ENCODE measurements at regions not wholly inside any gene's neighbourhood (a gene's known extent, or its start where the extent isn't known, plus 50 kb on each side); places are given as distances from the start of the nearest gene placed in this dataset.

- no peak for DNase-seq
These were observed 193.9 kb upstream of the KCNG1 start for GRCh38 chr20:51216850-51217249.

GRCh38 chr20:51212816-51213215 is 189.9 kb upstream of the KCNG1 start:
- DNase-seq: no peak

DNA sequence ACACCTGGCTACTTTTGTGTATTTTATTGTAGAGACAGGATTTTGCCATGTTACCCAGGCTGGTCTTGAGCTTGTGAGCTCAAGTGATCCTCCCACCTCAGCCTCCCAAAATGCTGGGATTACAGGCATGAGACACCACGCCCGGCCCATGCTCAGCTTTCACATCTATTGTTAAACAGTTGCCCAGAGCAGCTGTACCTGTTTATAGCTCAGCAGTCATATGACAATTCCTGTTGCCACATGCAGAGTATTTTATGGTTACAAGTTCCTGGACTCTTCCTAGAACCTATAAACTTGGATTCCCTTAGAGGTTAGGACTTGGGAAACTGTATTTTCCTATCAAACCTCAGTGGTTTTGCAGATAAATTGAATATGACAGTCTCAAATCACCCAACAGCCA is 188.3 kb upstream of the KCNG1 start:
- DNase-seq: no peak

DNA sequence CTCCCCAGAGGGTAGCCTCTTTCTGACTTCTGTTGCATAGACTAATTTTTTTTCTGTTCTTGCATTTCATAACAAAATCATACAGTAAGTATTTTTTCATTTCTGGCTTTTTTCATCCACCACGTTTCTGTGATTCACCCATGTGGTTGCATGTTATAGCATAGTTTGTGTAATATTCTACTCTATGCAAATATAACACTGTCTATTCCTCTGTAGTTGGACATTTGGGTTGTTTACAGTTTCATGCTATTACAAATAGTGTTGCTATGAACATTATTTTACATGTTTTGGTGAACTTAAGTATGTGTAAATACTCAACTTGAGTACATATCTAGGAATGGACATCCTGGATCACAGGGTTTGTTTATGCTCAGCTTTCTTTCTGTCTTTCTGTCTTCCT is 187.2 kb upstream of the KCNG1 start:
- DNase-seq: no peak

DNA sequence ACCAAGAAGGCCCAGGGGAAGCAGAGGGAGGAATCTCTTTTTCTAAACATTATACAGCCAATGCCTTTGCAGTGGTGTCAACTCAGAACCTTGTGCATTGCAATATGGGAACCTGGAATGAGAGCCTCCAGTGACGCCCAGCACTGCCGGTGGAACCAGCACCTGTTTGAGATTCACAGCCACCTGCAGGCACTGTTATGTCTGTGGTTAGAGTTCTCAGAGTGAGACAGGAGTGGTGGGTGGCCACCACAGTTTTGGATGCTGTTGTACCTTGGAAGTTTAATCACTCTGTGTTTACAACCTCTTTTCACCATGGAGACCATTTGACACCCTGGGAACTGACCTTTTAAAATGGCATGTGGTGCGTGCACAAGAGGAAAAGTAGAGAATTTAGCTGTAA is 185.3 kb upstream of the KCNG1 start:
- DNase-seq: no peak

GRCh38 chr20:51206032-51206662 is 183.2 kb upstream of the KCNG1 start:
- DNase-seq: no peak

- no peak for DNase-seq
These were observed 181.9 kb upstream of the KCNG1 start for GRCh38 chr20:51204794-51205193.

- no peak for DNase-seq
These were observed 181.3 kb upstream of the KCNG1 start for GRCh38 chr20:51204051-51204715.

DNA sequence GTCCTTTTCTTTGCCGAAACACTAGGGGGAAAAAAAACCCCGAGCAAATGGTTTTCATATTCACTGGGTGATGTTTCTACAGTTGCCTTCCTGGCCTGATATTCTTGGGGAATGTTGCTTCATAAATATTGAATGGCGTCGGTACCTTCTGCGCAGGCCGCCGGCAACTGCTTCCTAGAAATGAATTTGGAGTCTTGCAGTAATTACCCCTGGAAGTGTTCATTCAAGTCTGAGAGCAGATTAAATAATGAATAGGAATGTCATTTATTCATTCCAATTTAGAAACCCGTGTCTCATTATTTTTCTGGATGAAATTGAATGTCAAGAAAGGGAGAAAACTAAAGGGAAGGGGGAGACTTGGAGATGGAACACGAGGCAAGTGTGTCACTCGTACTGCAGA is 179.4 kb upstream of the KCNG1 start:
- DNase-seq: no peak

GRCh38 chr20:51199920-51200319 is 177.0 kb upstream of the KCNG1 start:
- DNase-seq: no peak

GRCh38 chr20:51198876-51199523 is 176.1 kb upstream of the KCNG1 start:
- no peak for DNase-seq

DNA sequence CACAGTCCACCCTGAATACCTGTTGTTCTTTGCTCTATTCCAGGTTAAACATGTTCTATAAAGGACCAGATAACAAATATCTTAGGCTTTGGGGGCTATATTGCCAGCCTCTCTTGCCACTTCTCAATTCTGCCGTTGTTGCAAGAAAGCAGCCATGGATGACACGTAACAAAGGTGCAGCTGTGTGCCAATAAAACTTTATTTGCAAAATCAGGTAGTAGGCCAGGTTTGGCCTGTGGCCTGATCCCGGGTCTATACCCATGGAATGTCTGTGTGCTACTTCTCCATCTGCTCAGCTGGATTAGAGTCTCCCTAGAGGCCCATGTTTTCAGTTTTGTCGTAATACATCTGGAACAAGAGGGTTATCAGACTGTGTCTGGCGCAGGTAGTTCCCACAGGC is 175.3 kb upstream of the KCNG1 start:
- no peak for DNase-seq

- no peak for DNase-seq
These were observed 174.2 kb upstream of the KCNG1 start for GRCh38 chr20:51196991-51197651.

GRCh38 chr20:51195990-51196389 is 173.1 kb upstream of the KCNG1 start:
- no peak for DNase-seq

- no peak for DNase-seq
These were observed 172.6 kb upstream of the KCNG1 start for GRCh38 chr20:51195419-51195901.

GRCh38 chr20:51193066-51193772 is 170.3 kb upstream of the KCNG1 start:
- DNase-seq: no peak

GRCh38 chr20:51190783-51191180 is 167.9 kb upstream of the KCNG1 start:
- no peak for DNase-seq

- no peak for DNase-seq
These were observed 167.2 kb upstream of the KCNG1 start for GRCh38 chr20:51189814-51190782.

- DNase-seq: no peak
These were observed 166.0 kb upstream of the KCNG1 start for GRCh38 chr20:51188941-51189340.

DNA sequence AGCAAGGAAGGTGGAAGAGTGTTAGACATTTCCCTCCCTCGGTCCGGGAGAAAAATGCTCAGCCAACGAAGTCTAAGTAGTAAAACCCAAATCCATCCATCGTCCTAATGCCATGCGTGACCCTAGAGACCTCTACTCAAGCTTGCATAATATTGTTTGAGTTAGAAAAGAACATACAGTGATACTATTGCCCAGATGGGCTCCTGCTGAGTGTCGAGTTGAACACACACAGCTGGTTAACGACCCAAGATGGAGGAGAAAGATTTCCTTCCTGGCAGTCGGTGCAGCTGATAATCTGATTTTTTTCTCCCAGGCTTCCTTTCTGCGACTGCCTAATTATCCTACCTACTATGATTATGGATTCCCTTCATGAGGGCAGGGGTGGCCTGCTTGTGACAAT is 164.4 kb upstream of the KCNG1 start:
- DNase-seq: no peak

DNA sequence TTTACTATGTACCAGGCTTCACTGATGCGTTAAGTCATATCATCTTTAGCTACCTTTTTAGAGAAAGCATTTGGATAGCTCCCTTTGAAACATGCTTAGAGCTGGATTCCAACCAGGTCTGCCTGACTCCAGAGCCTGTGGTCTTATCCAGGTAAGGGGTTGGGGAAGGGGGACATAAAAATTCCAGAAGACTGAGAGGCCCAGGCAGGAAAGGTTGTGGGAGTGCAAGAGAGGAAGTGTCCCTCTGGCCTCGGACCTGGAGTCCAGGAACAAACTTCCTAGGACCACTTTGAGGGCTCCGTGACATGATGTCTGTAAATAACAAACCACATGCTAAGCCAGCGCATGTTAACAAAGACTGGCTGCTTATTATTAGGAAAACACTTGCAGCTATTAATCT is 163.0 kb upstream of the KCNG1 start:
- no peak for DNase-seq

DNA sequence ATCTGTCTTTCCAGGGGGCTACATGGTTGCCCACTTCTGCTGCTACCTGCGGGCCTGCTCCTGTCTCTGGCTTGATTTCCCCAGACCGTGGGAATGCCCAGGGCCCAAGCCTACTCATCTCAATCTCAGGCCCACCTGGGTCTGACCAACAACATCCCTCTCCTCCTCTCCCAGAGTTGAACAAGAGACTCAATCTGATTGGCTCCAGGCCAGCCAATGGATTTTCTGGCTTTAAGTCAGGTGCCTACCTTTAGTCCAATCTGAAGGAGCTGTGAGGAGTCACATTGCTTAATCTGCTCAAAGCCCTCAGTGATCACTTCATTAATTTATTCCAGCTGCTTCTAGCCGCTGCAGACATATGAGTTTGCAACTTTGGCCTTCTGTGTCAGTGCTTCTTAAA is 162.4 kb upstream of the KCNG1 start:
- DNase-seq: no peak
